CD4-positive, alpha-beta T cell (primary cell): ENCODE measurements at regions not wholly inside any gene's neighbourhood (a gene's known extent, or its start where the extent isn't known, plus 50 kb on each side); places are given as distances from the start of the nearest gene placed in this dataset.

ENCODE experiments used
- ATAC-seq: fragments of 200-7000 bp; cut with Tn5 transposase; one replicate; pipeline ENCODE4 v1.10.0; 2022; ENCODE audit warnings: mild to moderate bottlenecking; ENCODE audit not compliant: poor library complexity
- CTCF ChIA-PET: fragments of 350-600 bp; sonication (Branson Sonifier 250); formaldehyde crosslinking; loops from one replicate; lab custom pipeline; 2021; ENCODE audit warnings: antibody characterized with exemption, inconsistent platforms; lab: Charles Lee
- POLR2A ChIA-PET: fragments of 350-600 bp; sonication (Branson Sonifier 250); formaldehyde crosslinking; loops from one replicate; lab custom pipeline; 2021; ENCODE audit warnings: antibody characterized with exemption, inconsistent platforms; lab: Charles Lee
- DNase-seq, 14 experiments: peaks; one replicate each; pipeline ENCODE4 v3.0.0-alpha.2; 2013 to 2020; ENCODE audit warnings: mixed read lengths in 2 of 14
- H3K27ac ChIP-seq, 2 donors: one replicate each; pipeline versions ENCODE4 v1.5.1 to v1.7.0; 2013; ENCODE audit warnings: low read length in 2 of 2, low read depth in 1 of 2, mild to moderate bottlenecking in 1 of 2
- H3K27me3 ChIP-seq, 2 experiments: 1 replicate in 1 of 2; 2 replicates in 1 of 2; pipeline versions ENCODE4 v1.6.1 to v1.7.0; 2013; ENCODE audit warnings: low read length in 2 of 2, control low read depth in 1 of 2, mild to moderate bottlenecking in 1 of 2, moderate library complexity in 1 of 2; ENCODE audit not compliant: insufficient read depth in 2 of 2, control insufficient read depth in 1 of 2
- H3K36me3 ChIP-seq: one replicate; pipeline ENCODE4 v1.6.1; 2013; ENCODE audit warnings: low read length, control low read depth; ENCODE audit not compliant: insufficient read depth
- H3K4me1 ChIP-seq: one replicate; pipeline ENCODE4 v1.6.1; 2013; ENCODE audit warnings: low read length, control low read depth; ENCODE audit not compliant: insufficient read depth
- H3K4me3 ChIP-seq: one replicate; pipeline ENCODE4 v1.5.1; 2013; ENCODE audit warnings: mild to moderate bottlenecking, low read length, moderate library complexity
- H3K9me3 ChIP-seq, 2 experiments: 1 replicate in 1 of 2; 2 replicates in 1 of 2; pipeline versions ENCODE4 v1.6.1 to v1.7.0; 2013; ENCODE audit warnings: low read length in 2 of 2, mild to moderate bottlenecking in 2 of 2, control low read depth in 1 of 2, moderate library complexity in 1 of 2; ENCODE audit not compliant: control insufficient read depth in 1 of 2, insufficient read depth in 1 of 2
- H3K27ac Mint-ChIP-seq: one replicate; pipeline ENCODE4 v1.8.0; 2020; ENCODE audit warnings: mixed read lengths
- H3K27me3 Mint-ChIP-seq: one replicate; pipeline ENCODE4 v1.8.0; 2021; ENCODE audit warnings: mixed read lengths
- H3K36me3 Mint-ChIP-seq: one replicate; pipeline ENCODE4 v1.8.0; 2021; ENCODE audit warnings: low read depth, mixed read lengths
- H3K4me1 Mint-ChIP-seq: one replicate; pipeline ENCODE4 v1.8.0; 2021; ENCODE audit warnings: low read depth, mixed read lengths
- H3K4me3 Mint-ChIP-seq: one replicate; pipeline ENCODE4 v1.8.0; 2020; ENCODE audit warnings: mild to moderate bottlenecking, mixed read lengths
- H3K9me3 Mint-ChIP-seq: one replicate; pipeline ENCODE4 v1.8.0; 2020; ENCODE audit warnings: mixed read lengths
- intact Hi-C, 2 experiments: fragments of 100-400 bp; cut with DNase I in 1 of 2; cut with micrococcal nuclease in 1 of 2; formaldehyde crosslinking; loops; one replicate each; pipeline versions ENCODE4 v1.15.1 to v1.9.0; 2023 to 2025; cut with DNase I, micrococcal nuclease
- TF ChIP-seq, protein P1 (sequence below): fragments of 200-600 bp; IDR thresholded peaks from one replicate; pipeline ENCODE4 v1.8.0; 2022; ENCODE audit warnings: antibody characterized with exemption, mild to moderate bottlenecking

GRCh38 chr2:176398243-176399073 is 129.2 kb downstream of the MTX2 start:
- no peak for ATAC-seq

GRCh38 chr2:176399074-176399598 is 129.9 kb downstream of the MTX2 start:
- Mint-ChIP-seq H3K36me3 (no peaks in the 10 kb centered on the region), H3K27ac (no peak overlapping the region), H3K9me3 (no peaks in the 10 kb centered on the region), H3K4me1 (no peaks in the 10 kb centered on the region), H3K4me3 (no peak overlapping the region), H3K27me3 (peaks cover 53% of the 10 kb centered on the region)
- H3K9me3 ChIP-seq, result no peaks in the 10 kb centered on the region
- H3K27me3 ChIP-seq, result no peaks in the 10 kb centered on the region
- DNase-seq, result no peak
- H3K36me3 ChIP-seq, result no peaks in the 10 kb centered on the region
- intact Hi-C loops, result no loop called here
- CTCF ChIA-PET, result no interaction called here
- H3K4me1 ChIP-seq, result no peaks in the 10 kb centered on the region
- POLR2A ChIA-PET, result no interaction called here
- ATAC-seq, result no peak
- no peak overlapping the region for H3K4me3 ChIP-seq
- TF ChIP-seq, protein P1, sequence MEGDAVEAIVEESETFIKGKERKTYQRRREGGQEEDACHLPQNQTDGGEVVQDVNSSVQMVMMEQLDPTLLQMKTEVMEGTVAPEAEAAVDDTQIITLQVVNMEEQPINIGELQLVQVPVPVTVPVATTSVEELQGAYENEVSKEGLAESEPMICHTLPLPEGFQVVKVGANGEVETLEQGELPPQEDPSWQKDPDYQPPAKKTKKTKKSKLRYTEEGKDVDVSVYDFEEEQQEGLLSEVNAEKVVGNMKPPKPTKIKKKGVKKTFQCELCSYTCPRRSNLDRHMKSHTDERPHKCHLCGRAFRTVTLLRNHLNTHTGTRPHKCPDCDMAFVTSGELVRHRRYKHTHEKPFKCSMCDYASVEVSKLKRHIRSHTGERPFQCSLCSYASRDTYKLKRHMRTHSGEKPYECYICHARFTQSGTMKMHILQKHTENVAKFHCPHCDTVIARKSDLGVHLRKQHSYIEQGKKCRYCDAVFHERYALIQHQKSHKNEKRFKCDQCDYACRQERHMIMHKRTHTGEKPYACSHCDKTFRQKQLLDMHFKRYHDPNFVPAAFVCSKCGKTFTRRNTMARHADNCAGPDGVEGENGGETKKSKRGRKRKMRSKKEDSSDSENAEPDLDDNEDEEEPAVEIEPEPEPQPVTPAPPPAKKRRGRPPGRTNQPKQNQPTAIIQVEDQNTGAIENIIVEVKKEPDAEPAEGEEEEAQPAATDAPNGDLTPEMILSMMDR, result no peak
- no peak overlapping the region for H3K27ac ChIP-seq

More at GRCh38 chr2:176398243-176399073, 129.2 kb downstream of the MTX2 start:
- H3K27ac Mint-ChIP-seq, result no peak overlapping the region
- H3K4me3 Mint-ChIP-seq, result no peak overlapping the region
- no peaks in the 10 kb centered on the region for H3K9me3 Mint-ChIP-seq
- H3K36me3 Mint-ChIP-seq, result no peaks in the 10 kb centered on the region
- POLR2A ChIA-PET, result no interaction called here
- no peak for DNase-seq
- no peaks in the 10 kb centered on the region for H3K4me1 Mint-ChIP-seq
- Histone ChIP-seq H3K36me3 (no peaks in the 10 kb centered on the region), H3K27ac (no peak overlapping the region), H3K4me3 (no peak overlapping the region), H3K4me1 (no peaks in the 10 kb centered on the region), H3K9me3 (no peaks in the 10 kb centered on the region), H3K27me3 (no peaks in the 10 kb centered on the region)
- CTCF ChIA-PET, result no interaction called here
- H3K27me3 Mint-ChIP-seq, result peaks cover 48% of the 10 kb centered on the region
- intact Hi-C loops, result no loop called here
- TF ChIP-seq, protein P1, result no peak

- Mint-ChIP-seq H3K9me3 (no peaks in the 10 kb centered on the region), H3K36me3 (no peaks in the 10 kb centered on the region), H3K27ac (no peak overlapping the region), H3K4me1 (no peaks in the 10 kb centered on the region), H3K4me3 (no peak overlapping the region), H3K27me3 (peaks cover 75% of the 10 kb centered on the region)
- DNase-seq (no peak), ATAC-seq (no peak)
- Histone ChIP-seq H3K9me3 (no peaks in the 10 kb centered on the region), H3K4me1 (no peaks in the 10 kb centered on the region), H3K27ac (no peak overlapping the region), H3K36me3 (no peaks in the 10 kb centered on the region), H3K27me3 (peaks cover 0 to 12% of the 10 kb centered on the region in 2 experiments), H3K4me3 (no peak overlapping the region)
- TF ChIP-seq, protein P1, result no peak
- POLR2A ChIA-PET, result no interaction called here
- CTCF ChIA-PET, result no interaction called here
- intact Hi-C loops, result no loop called here
Observed at GRCh38 chr2:176405477-176405876, 136.2 kb downstream of the MTX2 start.
